ENCODE measurements at regions not wholly inside any gene's neighbourhood (a gene's known extent, or its start where the extent isn't known, plus 50 kb on each side); places are given as distances from the start of the nearest gene placed in this dataset.
"Not testable (repeated sequence)": the region's sequence is repeated elsewhere in the genome, so short reads cannot be mapped to it uniquely, and the experiment has no call there.

DNA sequence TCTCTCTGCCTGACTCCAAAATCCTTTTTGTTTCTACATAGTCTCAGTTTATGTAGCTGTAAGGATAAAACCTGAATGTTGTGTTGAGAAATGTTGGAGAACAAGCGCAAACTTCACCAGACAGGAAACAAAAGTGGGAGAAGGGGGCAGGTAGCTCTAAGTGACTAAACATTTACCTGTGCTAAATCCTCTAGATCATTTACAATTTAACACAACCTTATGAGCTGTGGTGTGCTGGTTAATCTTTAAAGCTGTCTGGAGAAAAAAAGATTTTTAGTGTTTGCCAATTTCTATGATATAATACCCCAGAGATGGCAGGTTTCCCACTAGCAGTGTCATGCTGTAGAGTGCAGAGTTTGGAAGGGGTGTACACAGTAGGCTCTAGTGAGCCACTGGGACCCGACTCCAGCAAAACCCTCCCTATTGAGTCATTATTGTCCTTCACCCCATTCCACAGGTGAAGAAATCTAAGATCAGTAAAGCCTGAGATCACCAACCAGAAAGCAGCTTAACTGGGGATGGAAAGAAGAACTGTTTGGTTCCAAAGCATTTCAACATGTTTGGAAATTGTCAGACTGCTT lies 992.0 kb downstream of the DCDC2C start:
- DNase-seq (ENCODE audit: low spot score): no peak

DNA sequence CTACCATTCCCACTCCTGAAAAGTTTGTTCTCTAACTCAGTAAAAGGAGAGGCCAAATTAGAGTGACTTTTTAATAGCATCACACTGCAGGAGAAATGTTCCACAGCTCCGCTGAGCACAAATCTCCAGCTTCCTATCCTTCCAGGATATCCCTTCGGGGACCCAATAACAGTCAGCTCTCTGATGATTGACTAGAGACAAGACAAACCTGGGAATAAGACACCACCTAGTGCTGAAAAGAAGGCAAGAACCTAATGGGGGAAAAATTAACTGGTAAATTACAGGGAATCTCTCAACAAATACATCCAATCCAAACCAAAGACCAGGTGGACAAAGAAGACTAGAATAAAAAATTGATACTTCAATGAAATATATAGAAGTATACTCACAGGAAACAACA lies 977.1 kb upstream of the SOX11 start:
- DNase-seq (ENCODE audit: low spot score): no peak

DNA sequence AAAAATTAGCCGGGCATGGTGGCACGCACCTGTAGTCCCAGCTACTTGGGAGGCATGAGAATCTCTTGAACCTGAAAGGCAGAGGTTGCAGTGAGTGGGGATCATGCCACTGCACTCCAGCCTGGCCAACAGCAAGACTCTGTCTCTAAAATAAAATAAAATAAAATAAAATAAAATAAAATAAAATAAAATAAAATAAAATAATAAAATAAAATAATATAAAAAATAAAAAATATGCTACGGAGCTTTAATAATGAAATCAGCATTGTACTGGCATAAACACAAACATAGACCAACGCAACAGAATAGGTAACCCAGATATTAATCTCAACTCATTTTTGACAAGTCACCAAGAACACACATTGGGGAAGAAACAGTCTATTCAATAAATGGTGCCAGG lies 973.4 kb upstream of the SOX11 start:
- no peak for DNase-seq (ENCODE audit: low spot score)

DNA sequence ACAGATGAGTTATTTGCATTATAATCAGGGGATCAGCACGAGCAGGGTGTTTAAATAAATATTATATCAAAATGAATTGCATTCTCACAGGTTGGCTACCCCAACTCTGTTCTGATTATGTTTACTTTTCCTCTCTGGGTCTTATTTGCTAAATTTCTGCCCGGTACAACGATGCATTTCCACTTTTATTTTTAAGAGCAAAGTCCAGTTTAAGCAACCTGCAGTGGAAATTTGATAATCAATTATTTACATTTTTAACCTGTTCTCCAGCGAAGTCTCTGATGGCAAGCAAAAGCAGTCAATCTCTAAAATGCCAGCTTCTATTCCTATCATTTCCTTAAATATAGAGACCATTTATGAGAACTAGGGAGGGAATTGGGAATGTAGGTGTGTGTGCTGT lies 966.6 kb upstream of the SOX11 start:
- no peak for DNase-seq (ENCODE audit: low spot score)

DNA sequence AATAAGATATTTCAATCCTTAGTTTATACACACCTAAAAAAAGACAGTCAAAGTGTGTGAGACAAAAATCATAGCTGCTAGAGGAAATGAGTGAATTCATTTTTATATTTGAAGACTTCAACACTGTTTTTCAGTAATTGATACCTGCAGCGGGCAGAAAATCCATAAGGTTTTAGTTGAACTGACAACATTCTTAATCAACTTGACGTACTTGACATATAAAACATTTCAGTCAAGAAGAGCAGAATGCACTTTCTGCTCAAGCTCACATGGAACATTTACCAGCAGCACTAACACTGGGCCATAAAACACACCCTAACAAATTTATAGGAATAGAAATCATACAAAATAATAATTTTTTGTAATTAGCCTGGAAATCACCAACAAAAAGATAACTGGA lies 959.6 kb upstream of the SOX11 start:
- DNase-seq (ENCODE audit: low spot score): no peak

DNA sequence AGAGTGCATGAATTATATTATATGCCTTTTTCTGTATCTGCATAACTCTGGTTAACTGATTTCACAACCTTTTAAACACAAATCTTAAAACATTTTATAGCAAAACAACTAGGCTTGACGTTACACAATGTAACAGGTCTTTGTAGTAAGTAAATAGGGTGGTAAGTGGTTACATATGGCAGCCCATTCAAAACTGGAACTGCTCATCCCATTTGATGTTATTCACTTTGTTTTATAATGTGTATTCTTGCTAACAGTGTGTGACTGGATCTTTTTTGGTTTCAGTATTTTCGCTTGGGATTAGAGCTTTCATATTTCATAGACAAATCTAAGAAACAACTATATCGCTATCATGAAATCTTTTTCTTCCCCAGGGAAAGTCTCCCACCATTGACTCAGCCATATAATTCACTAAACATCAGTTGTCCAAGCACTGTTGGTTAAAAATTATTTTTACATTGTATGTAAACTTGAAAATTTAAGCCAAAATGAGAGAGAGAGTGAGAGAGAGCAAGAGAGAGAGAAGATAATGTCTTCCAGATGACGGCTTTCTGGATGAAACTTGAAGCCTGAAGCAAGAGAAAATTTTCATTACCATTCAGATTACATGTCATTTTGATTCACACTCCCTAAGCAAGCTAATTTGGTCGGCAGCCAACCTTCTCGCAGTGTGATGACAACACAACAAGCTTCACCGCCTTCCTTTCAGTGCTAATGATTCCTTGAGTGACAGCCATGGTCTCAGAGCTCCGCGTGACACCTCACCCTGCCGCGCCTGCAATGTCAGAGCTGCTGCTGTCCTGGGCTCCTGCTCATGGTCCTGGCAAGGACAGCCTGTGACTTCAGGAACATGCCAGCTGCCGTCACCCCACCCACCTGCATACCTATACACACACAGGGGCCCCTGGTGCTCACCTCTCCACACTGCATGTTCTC lies 946.9 kb upstream of the SOX11 start:
- DNase-seq (ENCODE audit: low spot score): no peak

DNA sequence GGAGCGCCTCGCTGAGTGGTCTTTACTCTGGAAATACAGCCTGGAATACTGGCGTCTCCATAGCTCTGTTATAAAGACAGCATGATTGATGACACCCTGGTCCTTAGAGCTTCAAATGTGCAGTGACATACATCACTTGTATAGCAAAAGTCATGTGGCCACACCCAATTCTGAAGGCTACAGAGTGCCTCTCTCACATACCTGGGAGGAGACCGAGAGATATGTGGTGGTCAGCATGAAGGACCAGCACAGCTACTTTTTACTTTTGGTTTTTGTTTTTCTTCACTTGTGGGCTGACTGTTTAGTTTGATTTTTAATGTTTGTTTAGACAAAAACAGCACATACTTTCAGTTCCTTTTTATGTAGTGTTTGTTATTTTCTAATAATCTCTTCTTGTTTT lies 938.5 kb upstream of the SOX11 start:
- DNase-seq (ENCODE audit: low spot score): no peak

DNA sequence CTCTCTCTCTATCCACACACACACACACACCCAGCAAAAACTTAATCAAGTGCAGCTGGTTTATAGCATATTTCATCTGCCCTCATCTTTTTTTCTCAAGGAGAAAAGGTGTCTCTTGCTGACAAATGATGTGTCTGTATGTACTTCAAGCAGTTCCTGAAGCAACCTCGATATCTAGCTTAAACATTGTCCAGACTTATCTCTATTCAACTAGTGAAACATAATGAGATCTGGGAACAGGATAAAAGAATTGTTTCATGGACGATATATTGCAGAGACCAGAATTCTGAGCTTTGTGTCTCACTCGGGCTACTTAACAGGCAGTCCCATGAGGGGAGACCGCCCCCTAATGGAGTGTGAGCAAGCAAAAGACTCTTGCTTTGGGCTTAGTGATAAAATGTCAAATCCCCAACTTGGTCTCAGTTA lies 929.2 kb upstream of the SOX11 start:
- DNase-seq (ENCODE audit: low spot score): no peak

DNA sequence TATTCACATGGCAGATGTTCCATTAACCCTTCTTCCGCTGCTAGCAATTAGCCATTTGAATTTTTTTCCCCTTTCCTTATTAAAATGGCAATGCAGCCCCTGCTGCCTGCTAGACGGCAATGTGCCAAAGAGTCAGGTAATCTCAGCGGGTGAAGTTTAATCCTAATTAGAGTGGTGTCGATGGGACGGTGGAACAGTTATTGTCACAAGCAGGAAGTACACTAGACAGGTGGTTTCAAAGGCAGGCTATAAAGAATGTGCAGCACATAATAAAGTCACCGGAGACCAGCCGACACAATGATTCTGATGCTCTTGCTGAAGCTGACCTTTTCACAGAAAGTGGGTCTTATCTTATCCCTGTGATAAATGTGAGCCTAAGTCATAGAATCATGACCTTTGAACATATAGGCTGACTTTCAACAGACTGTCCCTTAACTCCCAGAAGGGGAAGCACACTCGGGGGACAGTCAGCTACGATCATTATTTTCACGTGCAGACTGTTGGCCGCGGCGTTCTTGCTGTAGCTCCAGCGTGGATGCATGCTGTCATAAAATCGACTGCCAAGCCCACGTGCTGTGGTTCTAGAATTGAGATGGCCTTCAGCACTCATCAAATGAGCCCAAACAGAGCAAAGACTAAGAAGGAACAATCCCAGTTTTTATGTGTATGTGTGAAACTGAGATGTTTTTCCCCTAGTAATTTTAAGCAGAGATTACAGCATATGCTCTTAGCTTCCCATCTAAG lies 926.2 kb upstream of the SOX11 start:
- DNase-seq (ENCODE audit: low spot score): no peak

DNA sequence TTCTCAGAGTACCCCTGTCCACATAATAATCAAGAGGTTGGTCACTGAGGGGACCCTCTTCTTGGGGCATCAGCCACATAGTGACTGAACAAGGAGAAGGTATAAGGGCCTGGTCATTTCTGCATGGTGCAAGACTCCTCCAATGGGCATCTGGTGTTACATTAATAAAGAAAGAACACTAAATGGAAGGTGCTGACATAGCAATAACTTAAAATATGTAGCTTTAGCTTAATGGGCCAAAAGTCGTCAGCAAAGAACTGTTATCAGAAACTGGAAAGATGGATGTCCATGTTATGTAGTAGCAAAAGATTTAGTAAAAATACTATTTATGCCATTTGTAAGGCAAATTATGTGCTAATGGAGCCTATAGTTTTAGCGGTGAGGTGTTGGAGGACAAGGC lies 916.5 kb upstream of the SOX11 start:
- no peak for DNase-seq (ENCODE audit: low spot score)

DNA sequence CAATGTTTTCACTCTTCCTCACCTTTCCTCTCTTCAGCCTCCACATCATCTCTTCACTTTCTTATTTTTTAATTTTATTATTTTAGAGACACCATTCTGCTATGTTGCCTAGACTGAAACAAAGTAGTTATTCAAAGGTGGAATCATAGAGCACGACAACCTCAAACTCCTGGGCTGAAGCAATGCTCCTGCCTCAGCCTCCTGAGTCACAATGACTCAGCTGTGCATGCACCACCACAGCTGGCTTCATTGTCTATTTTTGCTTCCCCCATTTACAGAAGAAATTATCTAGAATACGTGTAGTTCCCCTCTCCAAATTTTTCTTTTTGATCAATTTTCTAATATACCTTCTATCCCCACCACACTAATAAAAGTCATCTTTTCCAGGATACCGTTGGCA lies 911.5 kb upstream of the SOX11 start:
- DNase-seq (ENCODE audit: low spot score): no peak

DNA sequence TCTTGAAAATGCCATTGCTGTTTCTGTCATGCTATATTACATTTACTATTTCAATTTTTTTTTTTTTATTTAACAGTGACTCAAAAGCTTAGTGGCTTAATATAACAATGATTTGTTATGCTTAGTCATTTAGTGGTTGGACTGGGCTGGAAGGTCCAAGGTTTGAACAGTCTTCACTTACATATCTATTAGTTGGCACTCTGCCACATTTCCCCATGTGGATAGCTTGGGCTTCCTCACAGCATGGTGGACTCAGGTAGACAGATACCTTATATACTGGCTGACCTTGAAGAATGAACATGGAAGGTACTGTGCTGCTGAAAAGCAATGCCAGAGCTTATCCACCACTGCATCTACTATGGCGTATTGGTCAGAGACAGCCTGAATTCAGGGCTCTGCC lies 909.5 kb upstream of the SOX11 start:
- no peak for DNase-seq (ENCODE audit: low spot score)

DNA sequence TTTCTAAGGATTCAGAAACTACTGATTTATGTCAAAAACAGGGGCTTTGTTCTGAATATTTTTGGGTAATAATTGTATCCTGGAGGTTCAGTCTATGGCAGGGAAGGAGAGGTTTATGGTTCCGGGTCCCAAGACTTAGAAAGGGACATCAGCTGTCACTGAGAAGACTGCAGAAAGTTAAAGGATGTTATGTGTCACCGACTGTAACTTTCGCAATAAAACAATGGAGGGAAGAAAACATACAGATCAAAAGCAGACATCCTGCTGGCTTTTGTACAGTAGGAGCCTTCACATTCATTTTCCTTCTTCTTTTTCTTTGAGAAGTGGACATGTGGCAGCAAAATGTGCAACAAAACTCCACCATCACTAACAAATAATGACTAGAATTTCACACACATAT lies 900.7 kb upstream of the SOX11 start:
- no peak for DNase-seq (ENCODE audit: low spot score)

DNA sequence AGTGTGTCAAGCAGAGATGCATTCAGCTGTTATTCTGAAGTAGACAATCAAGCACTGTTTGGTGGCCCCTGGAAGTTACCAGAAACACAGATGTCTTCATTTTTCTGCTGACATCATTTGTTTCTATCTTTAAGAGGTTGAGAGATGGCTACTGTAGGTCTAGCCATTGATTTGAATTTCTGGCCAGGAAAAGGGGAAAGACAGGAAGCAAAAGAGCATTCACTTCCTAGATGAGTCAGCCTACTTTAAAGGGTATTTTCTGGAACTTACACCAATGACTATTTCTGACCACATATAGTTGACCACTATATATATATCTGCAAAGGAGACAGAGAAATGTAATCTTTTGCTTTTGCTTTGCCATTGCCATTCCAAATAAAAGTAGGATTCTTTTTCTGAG lies 900.1 kb upstream of the SOX11 start:
- no peak for DNase-seq (ENCODE audit: low spot score)

DNA sequence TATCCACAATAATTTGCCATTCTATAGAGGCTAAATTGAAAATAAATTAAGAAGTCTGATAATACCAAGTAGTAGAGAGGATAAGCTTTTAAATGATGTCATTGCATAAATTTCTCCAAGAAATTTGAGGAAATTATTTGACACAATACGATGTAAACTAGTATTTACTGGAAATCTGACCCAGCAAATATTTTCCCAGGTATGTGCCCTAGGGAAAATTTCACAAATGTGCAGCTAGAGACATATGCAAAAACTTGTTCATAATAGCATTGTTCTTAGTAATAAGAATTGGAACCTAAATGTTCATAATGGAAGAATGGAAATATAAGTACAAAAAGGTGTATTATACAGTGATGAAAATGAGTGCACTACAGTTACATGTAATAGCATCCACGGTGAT lies 888.8 kb upstream of the SOX11 start:
- DNase-seq (ENCODE audit: low spot score): no peak

DNA sequence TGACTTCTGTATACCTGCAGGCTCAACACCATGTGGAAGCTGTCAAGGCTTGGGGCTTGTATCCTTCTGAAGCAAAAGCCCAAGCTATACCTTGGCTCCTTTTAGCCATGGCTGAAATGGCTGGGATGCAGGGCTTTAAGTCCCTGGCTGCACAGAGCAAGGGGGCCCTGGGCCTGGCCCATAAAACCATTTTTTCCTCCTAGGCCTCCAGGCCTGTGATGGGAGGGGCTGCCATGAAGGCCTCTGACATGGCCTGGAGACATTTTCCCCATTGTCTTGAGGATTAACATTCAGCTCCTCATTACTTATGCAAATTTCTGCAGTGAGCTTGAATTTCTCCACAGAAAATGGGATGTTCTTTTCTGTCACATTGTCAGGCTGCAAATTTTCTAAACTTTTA lies 878.0 kb upstream of the SOX11 start:
- not testable (repeated sequence) for DNase-seq (ENCODE audit: low spot score)

DNA sequence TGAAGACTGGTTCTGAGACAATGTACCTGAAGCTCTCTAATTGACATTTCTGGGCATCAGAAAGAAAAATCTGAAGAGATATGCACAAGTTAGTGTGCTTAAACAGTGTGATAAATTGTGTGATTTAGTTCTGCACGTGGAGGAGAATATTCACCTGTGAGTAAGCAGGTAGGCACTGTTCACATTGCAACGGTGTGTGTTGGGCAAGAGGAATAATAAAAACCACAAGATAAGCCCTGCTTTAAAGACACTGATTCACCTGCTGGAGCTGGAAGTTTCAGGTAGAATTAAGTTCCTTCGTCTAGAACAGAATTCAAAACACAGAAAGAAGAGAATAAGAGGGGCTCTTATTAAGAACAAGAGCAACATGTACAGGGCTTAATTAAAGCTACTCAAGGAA lies 864.3 kb upstream of the SOX11 start:
- DNase-seq (ENCODE audit: low spot score): no peak

DNA sequence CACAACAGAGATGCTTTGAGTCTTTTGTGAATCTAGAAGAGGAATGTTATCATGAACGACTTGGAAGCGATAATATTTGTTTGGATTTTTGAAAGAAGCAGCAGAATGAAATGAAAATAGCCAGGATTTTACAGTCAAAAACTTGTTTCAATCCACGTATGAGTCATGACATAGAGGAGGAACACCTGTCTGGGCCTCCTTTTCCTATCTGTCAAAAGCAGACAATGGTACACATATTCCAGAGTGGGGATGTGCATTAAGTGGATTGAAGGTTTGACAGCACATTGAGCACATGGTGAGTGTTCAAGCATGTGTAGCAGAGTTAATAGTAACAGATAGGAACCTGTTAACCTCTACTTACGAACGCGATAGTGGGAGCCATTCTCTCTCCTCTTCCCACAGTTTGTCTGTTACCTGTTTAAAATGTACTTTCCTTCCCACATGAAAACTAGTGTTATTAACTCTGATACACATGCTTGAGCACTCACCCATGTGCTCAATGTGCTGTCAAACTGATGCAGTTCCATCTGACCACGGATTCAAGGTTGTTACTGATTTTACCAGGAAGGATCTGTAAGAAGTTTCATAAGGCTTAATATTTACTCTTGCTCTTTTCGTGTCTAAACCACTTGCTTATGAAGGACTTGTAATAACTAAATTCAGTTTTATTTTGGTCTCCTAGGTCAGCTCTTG lies 863.4 kb upstream of the SOX11 start:
- no peak for DNase-seq (ENCODE audit: low spot score)

DNA sequence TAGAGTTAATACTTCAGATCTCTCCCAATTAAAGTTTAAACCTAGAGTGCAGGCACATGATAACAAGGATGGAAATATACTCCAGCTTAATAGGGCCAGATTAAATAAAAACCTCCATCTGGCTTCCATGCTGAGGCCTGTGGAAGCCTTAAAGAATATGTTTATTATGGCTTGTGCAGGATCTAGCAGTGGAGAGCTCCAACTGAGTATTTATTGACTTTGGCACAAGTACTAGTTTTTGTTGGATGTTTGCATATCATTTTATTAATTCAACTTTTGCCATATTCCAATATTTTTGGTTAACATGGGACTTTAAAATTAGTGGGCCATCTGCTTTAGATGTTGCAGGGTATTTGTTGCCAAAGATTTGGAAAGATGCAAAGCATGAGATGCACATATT lies 860.4 kb upstream of the SOX11 start:
- DNase-seq (ENCODE audit: low spot score): no peak

DNA sequence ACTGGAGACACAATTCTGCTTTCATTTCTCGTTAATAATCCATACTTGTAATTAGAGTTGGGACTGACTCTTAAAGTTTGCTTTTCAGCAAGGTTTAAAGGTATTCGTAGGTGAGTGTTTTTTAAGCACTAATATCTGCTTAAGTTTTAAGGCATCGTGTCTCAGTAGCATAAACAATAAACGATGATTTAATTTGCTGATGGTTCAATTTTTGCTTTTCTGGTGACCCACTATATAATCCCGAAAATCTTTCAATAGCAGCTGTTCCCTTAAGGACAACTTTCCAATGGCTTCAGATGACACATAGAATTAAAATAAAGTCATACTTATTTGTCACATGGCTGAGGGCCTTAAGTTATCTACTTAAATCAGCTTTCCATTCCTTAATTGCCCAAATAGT lies 859.5 kb upstream of the SOX11 start:
- DNase-seq (ENCODE audit: low spot score): no peak

DNA sequence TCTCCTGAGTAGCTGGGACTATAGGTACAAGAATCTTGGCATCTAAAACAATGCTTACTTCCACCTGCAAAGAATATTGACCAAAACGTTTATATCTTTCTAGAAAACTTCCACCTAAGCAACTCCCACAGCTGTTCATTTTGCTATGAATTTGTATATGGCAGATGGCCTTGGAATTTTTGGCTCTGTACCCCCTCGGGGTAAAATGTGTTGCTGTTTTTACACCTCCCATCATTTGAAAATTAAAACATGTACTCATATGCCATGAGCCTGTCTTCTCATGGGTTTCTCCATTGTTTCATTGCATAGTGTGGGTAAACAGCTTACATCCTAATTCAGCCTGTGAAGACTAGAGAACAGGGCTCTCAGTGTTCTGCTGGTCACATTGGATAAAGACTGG lies 853.6 kb upstream of the SOX11 start:
- DNase-seq (ENCODE audit: low spot score): no peak

DNA sequence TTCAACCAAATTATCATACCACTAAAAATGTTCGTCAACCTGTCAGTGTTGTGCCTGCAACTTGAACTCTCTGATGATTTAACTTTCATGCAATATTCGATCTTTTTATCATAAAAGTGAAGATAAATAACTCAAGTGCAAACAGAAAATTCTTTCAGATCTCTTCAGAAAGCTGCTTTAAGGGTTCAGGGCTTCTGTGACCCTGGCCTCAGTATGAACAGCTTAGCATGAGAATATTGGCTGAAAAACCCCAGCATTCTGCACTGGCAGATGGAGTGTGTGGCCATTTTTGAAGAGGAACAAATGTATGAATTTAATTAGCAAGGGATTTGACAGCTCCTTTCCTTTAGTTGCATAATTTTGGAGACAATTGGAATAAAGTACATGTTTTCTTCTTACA lies 851.4 kb upstream of the SOX11 start:
- no peak for DNase-seq (ENCODE audit: low spot score)

DNA sequence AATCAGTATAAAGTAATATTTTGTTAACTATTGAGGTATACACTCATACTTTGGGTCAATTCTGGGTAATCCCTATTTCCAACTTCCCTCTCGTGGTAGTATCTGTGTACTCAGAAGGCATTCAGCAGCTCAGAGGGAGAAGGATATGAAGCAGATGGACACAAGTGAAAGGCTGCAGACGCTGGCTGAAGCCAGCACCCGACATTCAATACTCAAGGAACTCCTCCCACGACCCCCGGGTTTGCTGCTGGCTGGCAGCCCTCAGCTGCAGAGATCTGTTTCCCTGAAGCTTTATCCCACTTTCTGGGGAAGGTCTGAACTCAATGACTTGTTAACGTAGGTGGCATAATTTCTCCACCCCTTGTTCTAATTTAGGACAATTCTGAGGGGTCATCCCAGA lies 847.3 kb upstream of the SOX11 start:
- no peak for DNase-seq (ENCODE audit: low spot score)

Data from HuH-7 (cell line).